GM23248 (cell line): ENCODE measurements at regions not wholly inside any gene's neighbourhood (a gene's known extent, or its start where the extent isn't known, plus 50 kb on each side); places are given as distances from the start of the nearest gene placed in this dataset.

ENCODE experiments used
- DNase-seq: peaks from one replicate; pipeline ENCODE4 v3.0.0-alpha.2; 2015
- H2AFZ ChIP-seq: fragments of 200-600 bp; sonication (generic); 2 replicates; pipeline ENCODE4 v1.6.1; 2016; ENCODE audit warnings: antibody characterized with exemption
- H3F3A ChIP-seq: fragments of 200-600 bp; sonication (generic); 2 replicates; pipeline ENCODE4 v1.6.1; 2016; ENCODE audit warnings: mild to moderate bottlenecking, antibody characterized with exemption, mixed run types; ENCODE audit not compliant: insufficient read depth
- H3K27ac ChIP-seq: fragments of 200-600 bp; sonication (generic); 2 replicates; pipeline ENCODE4 v1.5.1; 2016; ENCODE audit warnings: mild to moderate bottlenecking
- H3K27me3 ChIP-seq: fragments of 200-600 bp; sonication (generic); replicated peaks from 2 replicates; pipeline ENCODE4 v1.6.1; 2016; ENCODE audit warnings: mild to moderate bottlenecking; ENCODE audit not compliant: insufficient read depth
- H3K36me3 ChIP-seq: fragments of 200-600 bp; sonication (generic); 2 replicates; pipeline ENCODE4 v1.6.1; 2016; ENCODE audit warnings: low read depth, mild to moderate bottlenecking
- H3K4me1 ChIP-seq: fragments of 200-600 bp; sonication (generic); 2 replicates; pipeline ENCODE4 v1.6.1; 2016; ENCODE audit warnings: mild to moderate bottlenecking; ENCODE audit not compliant: insufficient read depth
- H3K4me2 ChIP-seq: fragments of 200-600 bp; sonication (generic); one replicate; pipeline ENCODE4 v1.6.1; 2016; ENCODE audit warnings: mild to moderate bottlenecking; ENCODE audit not compliant: unreplicated experiment
- H3K4me3 ChIP-seq: fragments of 200-600 bp; sonication (generic); 2 replicates; pipeline ENCODE4 v1.5.1; 2016; ENCODE audit warnings: mild to moderate bottlenecking
- H3K79me2 ChIP-seq: fragments of 200-600 bp; sonication (generic); 2 replicates; pipeline ENCODE4 v1.6.1; 2016; ENCODE audit warnings: mild to moderate bottlenecking; ENCODE audit not compliant: insufficient read depth
- H3K9ac ChIP-seq: fragments of 200-600 bp; sonication (generic); 2 replicates; pipeline ENCODE4 v1.6.1; 2016; ENCODE audit warnings: mild to moderate bottlenecking
- H3K9me2 ChIP-seq: fragments of 200-600 bp; sonication (generic); 2 replicates; pipeline ENCODE4 v1.6.1; 2016; ENCODE audit warnings: mixed run types, mild to moderate bottlenecking, moderate library complexity; ENCODE audit not compliant: insufficient read depth
- H3K9me3 ChIP-seq: fragments of 200-600 bp; sonication (generic); one replicate; pipeline ENCODE4 v1.6.1; 2017; ENCODE audit warnings: low read depth
- H4K20me1 ChIP-seq: fragments of 200-600 bp; sonication (generic); 2 replicates; pipeline ENCODE4 v1.6.0; 2016; ENCODE audit not compliant: insufficient read depth
- EZH2 ChIP-seq: fragments of 200-600 bp; sonication (generic); IDR thresholded peaks from 2 replicates; pipeline ENCODE4 v1.6.1; 2018; ENCODE audit warnings: antibody characterized with exemption, mild to moderate bottlenecking; ENCODE audit not compliant: insufficient read depth, poor library complexity, severe bottlenecking
- EZH2phosphoT487 ChIP-seq: fragments of 200-600 bp; sonication (generic); IDR thresholded peaks from 2 replicates; pipeline ENCODE4 v1.6.1; 2018; ENCODE audit warnings: antibody characterized with exemption, moderate library complexity, mild to moderate bottlenecking, low read depth; ENCODE audit not compliant: insufficient read depth
- WGBS, 2 experiments: methylation state at CpG; one replicate each; pipeline ENCODE4 v1.1.6; 2015 to 2017; ENCODE audit warnings: low lambda C conversion rate in 2 of 2, low coverage in 1 of 2; ENCODE audit errors: missing lambda C conversion rate in 2 of 2; 5-methylcytosine and 5-hydroxymethylcytosine counted together
- in situ Hi-C: fragments of 300-500 bp; cut with MboI; formaldehyde crosslinking; loops from 2 replicates; pipeline ENCODE4 v1.15.0; 2020

- Histone ChIP-seq H3K4me2 (no peak overlapping the region), H2AFZ (no peak overlapping the region), H3K79me2 (no peaks in the 10 kb centered on the region), H3K9me2 (no peaks in the 10 kb centered on the region), H3K9ac (no peak overlapping the region), H3K36me3 (no peaks in the 10 kb centered on the region), H3K4me3 (no peak overlapping the region), H4K20me1 (no peaks in the 10 kb centered on the region), H3K9me3 (no peaks in the 10 kb centered on the region), H3K4me1 (no peaks in the 10 kb centered on the region), H3F3A (no peaks in the 10 kb centered on the region), H3K27me3 (no peaks in the 10 kb centered on the region), H3K27ac (no peak overlapping the region)
- in situ Hi-C loops, result no loop called here
- TF ChIP-seq EZH2phosphoT487, result no peak
- TF ChIP-seq EZH2, result no peak
- 7 to 8% methylated on average over 7 of the region's 7 CpGs for WGBS, 2 experiments
- DNase-seq, result no peak
Measured at GRCh38 chr14:25929881-25930615, 667.8 kb downstream of the NOVA1 start.

GRCh38 chr14:25911831-25912230 lies 686.0 kb downstream of the NOVA1 start:
- 51 to 55% methylated on average over 9 of the region's 9 CpGs for WGBS, 2 experiments

GRCh38 chr14:25909045-25909747 lies 688.6 kb downstream of the NOVA1 start:
- Histone ChIP-seq H3K27ac (no peak overlapping the region), H3K79me2 (no peaks in the 10 kb centered on the region), H3K9me2 (no peaks in the 10 kb centered on the region), H3K4me2 (no peak overlapping the region), H3K36me3 (no peaks in the 10 kb centered on the region), H3F3A (no peaks in the 10 kb centered on the region), H3K27me3 (no peaks in the 10 kb centered on the region), H3K4me3 (no peak overlapping the region), H3K9me3 (no peaks in the 10 kb centered on the region), H2AFZ (no peak overlapping the region), H3K4me1 (no peaks in the 10 kb centered on the region), H3K9ac (no peak overlapping the region), H4K20me1 (no peaks in the 10 kb centered on the region)
- TF ChIP-seq EZH2 (no peak), EZH2phosphoT487 (no peak)
- 45 to 50% methylated on average over 11 of the region's 11 CpGs for WGBS, 2 experiments
- in situ Hi-C loops, result no loop called here
- DNase-seq, result no peak

More at GRCh38 chr14:25911831-25912230, 686.0 kb downstream of the NOVA1 start:
- in situ Hi-C loops, result no loop called here
- Histone ChIP-seq H3K27me3 (no peaks in the 10 kb centered on the region), H3K9me2 (no peaks in the 10 kb centered on the region), H2AFZ (no peak overlapping the region), H4K20me1 (no peaks in the 10 kb centered on the region), H3K4me1 (no peaks in the 10 kb centered on the region), H3K79me2 (no peaks in the 10 kb centered on the region), H3K4me2 (no peak overlapping the region), H3F3A (no peaks in the 10 kb centered on the region), H3K9me3 (no peaks in the 10 kb centered on the region), H3K27ac (no peak overlapping the region), H3K36me3 (no peaks in the 10 kb centered on the region), H3K4me3 (no peak overlapping the region), H3K9ac (no peak overlapping the region)
- TF ChIP-seq EZH2 (no peak), EZH2phosphoT487 (no peak)
- no peak for DNase-seq

- H3K9me2 ChIP-seq, result no peaks in the 10 kb centered on the region
- no peaks in the 10 kb centered on the region for H3K9me3 ChIP-seq
- no peaks in the 10 kb centered on the region for H3K36me3 ChIP-seq
- no peak overlapping the region for H3K27ac ChIP-seq
- no peak for DNase-seq
- H3K4me3 ChIP-seq, result no peak overlapping the region
- no peak for TF ChIP-seq EZH2
- no peak for TF ChIP-seq EZH2phosphoT487
- no peak overlapping the region for H2AFZ ChIP-seq
- H4K20me1 ChIP-seq, result no peaks in the 10 kb centered on the region
- no peaks in the 10 kb centered on the region for H3K27me3 ChIP-seq
- in situ Hi-C loops, result no loop called here
- WGBS, 2 experiments, result 42 to 46% methylated on average over 3 of the region's 3 CpGs
- no peak overlapping the region for H3K4me2 ChIP-seq
- no peaks in the 10 kb centered on the region for H3K79me2 ChIP-seq
- no peaks in the 10 kb centered on the region for H3K4me1 ChIP-seq
- no peak overlapping the region for H3K9ac ChIP-seq
- H3F3A ChIP-seq, result no peaks in the 10 kb centered on the region
Measured at GRCh38 chr14:25908277-25909044, 689.4 kb downstream of the NOVA1 start.
